Body of pancreas (tissue), 4 donors: ENCODE measurements at regions not wholly inside any gene's neighbourhood (a gene's known extent, or its start where the extent isn't known, plus 50 kb on each side); places are given as distances from the start of the nearest gene placed in this dataset.

Experiments used
- POLR2A ChIP-seq, 3 donors: fragments of 450-650 bp; IDR thresholded peaks; one replicate each; pipeline ENCODE4 v1.6.1; 2016; ENCODE audit warnings: antibody characterized with exemption in 3 of 3, mild to moderate bottlenecking in 2 of 3
- TF ChIP-seq, protein P1 (sequence below), 7 experiments: fragments of 450-650 bp in 4 of 7; fragments of 200-600 bp in 3 of 7; sonication (generic) in 3 of 7; IDR thresholded peaks; one replicate each; pipeline ENCODE4 v1.5.1; 2016 to 2019; ENCODE audit warnings: antibody characterized with exemption in 7 of 7

DNA sequence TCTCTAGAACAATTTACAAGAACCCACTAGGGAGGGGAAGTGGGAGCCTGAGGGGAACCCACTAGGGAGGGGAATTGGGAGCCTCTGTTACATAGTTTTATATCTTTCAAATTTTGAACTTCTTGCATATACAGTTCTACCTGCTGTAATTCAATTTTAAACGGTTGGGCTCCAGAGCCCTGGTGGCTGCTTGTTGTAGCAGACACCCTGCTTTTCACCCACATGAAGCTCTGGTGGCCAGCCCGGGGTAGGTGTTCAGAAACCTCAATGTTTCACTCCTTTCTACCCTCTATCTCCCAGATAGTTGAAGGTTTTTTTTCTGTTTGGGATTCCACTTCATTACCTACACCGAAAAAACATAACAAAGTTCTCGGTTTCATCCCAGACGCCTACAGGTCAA is 124.4 kb downstream of the TMEM174 start:
- TF ChIP-seq, protein P1, sequence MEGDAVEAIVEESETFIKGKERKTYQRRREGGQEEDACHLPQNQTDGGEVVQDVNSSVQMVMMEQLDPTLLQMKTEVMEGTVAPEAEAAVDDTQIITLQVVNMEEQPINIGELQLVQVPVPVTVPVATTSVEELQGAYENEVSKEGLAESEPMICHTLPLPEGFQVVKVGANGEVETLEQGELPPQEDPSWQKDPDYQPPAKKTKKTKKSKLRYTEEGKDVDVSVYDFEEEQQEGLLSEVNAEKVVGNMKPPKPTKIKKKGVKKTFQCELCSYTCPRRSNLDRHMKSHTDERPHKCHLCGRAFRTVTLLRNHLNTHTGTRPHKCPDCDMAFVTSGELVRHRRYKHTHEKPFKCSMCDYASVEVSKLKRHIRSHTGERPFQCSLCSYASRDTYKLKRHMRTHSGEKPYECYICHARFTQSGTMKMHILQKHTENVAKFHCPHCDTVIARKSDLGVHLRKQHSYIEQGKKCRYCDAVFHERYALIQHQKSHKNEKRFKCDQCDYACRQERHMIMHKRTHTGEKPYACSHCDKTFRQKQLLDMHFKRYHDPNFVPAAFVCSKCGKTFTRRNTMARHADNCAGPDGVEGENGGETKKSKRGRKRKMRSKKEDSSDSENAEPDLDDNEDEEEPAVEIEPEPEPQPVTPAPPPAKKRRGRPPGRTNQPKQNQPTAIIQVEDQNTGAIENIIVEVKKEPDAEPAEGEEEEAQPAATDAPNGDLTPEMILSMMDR (IDR thresholded peaks at IDR 0.05): no peak
- TF ChIP-seq POLR2A (IDR thresholded peaks at IDR 0.05): no peak
